ENCODE measurements at regions not wholly inside any gene's neighbourhood (a gene's known extent, or its start where the extent isn't known, plus 50 kb on each side); places are given as distances from the start of the nearest gene placed in this dataset.

GRCh38 chr7:4574851-4575250 is 107.2 kb upstream of the FOXK1 start:
- in situ Hi-C loops (cut with MboI; ENCODE audit: low sequenced_read_pairs in 4 of 4): no loop called here
- Histone ChIP-seq H3K27me3 (no peaks in the 10 kb centered on the region), H3K27ac (no peak overlapping the region), H3K36me3 (no peaks in the 10 kb centered on the region), H3K4me1 (no peaks in the 10 kb centered on the region), H3K9me3 (no peaks in the 10 kb centered on the region), H3K4me3 (no peak overlapping the region)
- TF ChIP-seq CTCF (IDR thresholded peaks at IDR 0.05 in 4 of 5, conservative IDR thresholded peaks at IDR 0.05 in 1 of 5) (no peak), POLR2A (IDR thresholded peaks at IDR 0.05) (no peak)
- DNase-seq (no peak), ATAC-seq (no peak)
- intact Hi-C loops (cut with DNase I; ENCODE audit: low total_unique reads): no loop called here

- H3K36me3 ChIP-seq: no peaks in the 10 kb centered on the region
- in situ Hi-C loops (cut with MboI; ENCODE audit: low sequenced_read_pairs in 4 of 4) (no loop called here), intact Hi-C loops (cut with DNase I; ENCODE audit: low total_unique reads) (no loop called here)
- no peak for TF ChIP-seq CTCF (IDR thresholded peaks at IDR 0.05 in 4 of 5, conservative IDR thresholded peaks at IDR 0.05 in 1 of 5)
- no peak for TF ChIP-seq POLR2A (IDR thresholded peaks at IDR 0.05)
- ATAC-seq (no peak), DNase-seq (no peak)
- H3K4me3 ChIP-seq: no peak overlapping the region
- H3K4me1 ChIP-seq: no peaks in the 10 kb centered on the region
- no peak overlapping the region for H3K27ac ChIP-seq
- no peaks in the 10 kb centered on the region for H3K27me3 ChIP-seq
- H3K9me3 ChIP-seq: no peaks in the 10 kb centered on the region
Measured at GRCh38 chr7:4575254-4575653, 106.8 kb upstream of the FOXK1 start.

- ATAC-seq: no peak
- TF ChIP-seq POLR2A (IDR thresholded peaks at IDR 0.05): no peak
- TF ChIP-seq CTCF (IDR thresholded peaks at IDR 0.05 in 4 of 5, conservative IDR thresholded peaks at IDR 0.05 in 1 of 5): no peak
- H3K9me3 ChIP-seq: no peaks in the 10 kb centered on the region
- in situ Hi-C loops (cut with MboI; ENCODE audit: low sequenced_read_pairs in 4 of 4) (no loop called here), intact Hi-C loops (cut with DNase I; ENCODE audit: low total_unique reads) (no loop called here)
- H3K4me1 ChIP-seq: no peaks in the 10 kb centered on the region
- DNase-seq: no peak
- no peaks in the 10 kb centered on the region for H3K36me3 ChIP-seq
- no peak overlapping the region for H3K27ac ChIP-seq
- H3K4me3 ChIP-seq: no peak overlapping the region
- H3K27me3 ChIP-seq: peaks cover 0 to 2% (median 0%) of the 10 kb centered on the region in 3 donors
Measured at GRCh38 chr7:4602905-4603842, 78.9 kb upstream of the FOXK1 start.

GRCh38 chr7:4603843-4604231 is 78.3 kb upstream of the FOXK1 start:
- Histone ChIP-seq H3K27ac (no peak overlapping the region), H3K4me1 (no peaks in the 10 kb centered on the region), H3K4me3 (no peak overlapping the region), H3K36me3 (no peaks in the 10 kb centered on the region), H3K9me3 (no peaks in the 10 kb centered on the region), H3K27me3 (peaks cover 0 to 2% (median 0%) of the 10 kb centered on the region in 3 donors)
- intact Hi-C loops (cut with DNase I; ENCODE audit: low total_unique reads): no loop called here
- in situ Hi-C loops (cut with MboI; ENCODE audit: low sequenced_read_pairs in 4 of 4): no loop called here
- DNase-seq (no peak), ATAC-seq (no peak)
- TF ChIP-seq CTCF (IDR thresholded peaks at IDR 0.05 in 4 of 5, conservative IDR thresholded peaks at IDR 0.05 in 1 of 5) (no peak), POLR2A (IDR thresholded peaks at IDR 0.05) (no peak)

All from gastrocnemius medialis (tissue), 4 donors.